ENCODE measurements at regions not wholly inside any gene's neighbourhood (a gene's known extent, or its start where the extent isn't known, plus 50 kb on each side); places are given as distances from the start of the nearest gene placed in this dataset.

DNA sequence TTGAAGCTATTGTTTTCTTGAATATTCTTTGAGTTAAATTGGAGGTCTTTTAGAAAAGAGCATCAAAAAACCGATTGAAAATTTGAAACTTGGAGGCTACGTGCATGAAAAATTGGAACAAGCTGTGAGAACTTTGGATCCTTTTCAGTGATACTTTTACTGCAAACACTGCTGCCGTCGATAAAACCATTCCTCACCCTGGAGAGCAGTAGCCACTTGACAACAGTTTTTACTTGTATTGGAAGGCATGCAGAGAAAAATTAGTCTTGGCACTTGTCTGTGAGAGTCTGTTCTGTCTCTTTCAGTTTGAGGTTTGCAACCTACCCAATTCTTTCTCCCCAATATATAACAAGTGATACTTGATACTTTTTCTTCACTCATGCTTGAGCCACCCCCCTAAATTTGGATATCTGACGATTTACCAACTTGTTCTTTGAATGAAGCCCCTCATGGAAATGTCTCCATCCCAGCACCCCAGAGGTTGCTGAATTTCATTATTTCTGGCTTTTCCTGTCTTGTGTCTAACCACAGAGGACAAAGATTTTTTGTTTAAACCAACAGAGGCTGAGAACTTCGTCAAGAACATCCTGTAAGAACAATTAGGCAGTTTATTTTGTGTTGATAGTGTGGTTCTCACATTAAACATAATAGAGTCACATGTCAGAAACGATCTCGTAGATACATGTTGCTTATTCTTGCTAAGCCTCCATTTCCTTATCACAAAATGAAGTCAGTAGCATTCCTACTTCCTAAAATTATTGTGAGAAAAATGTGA lies 307.3 kb upstream of the PLSCR5 start:
- ChIA-PET CTCF (interaction anchor here (0.6 kb wide), 1 partner anchor 94 kb away, joined by 3 read pairs; no protein-coding TSS in a partner anchor), POLR2A (ENCODE audit: unreplicated experiment) (no interaction called here)
- H3F3A ChIP-seq (ENCODE audit: low read length, unreplicated experiment), result no peaks in the 10 kb centered on the region
- no TSS peak for BruUV-seq (replicated peaks)
- H3K9ac ChIP-seq (ENCODE audit: low read length), result no peak overlapping the region
- ATAC-seq (no peak), DNase-seq (no peak)
- intact Hi-C loops (cut with micrococcal nuclease), result no loop called here
- H3K4me3 ChIP-seq (ENCODE audit: low read length), result no peak overlapping the region
- no peaks in the 10 kb centered on the region for H3K9me2 ChIP-seq (replicated peaks; ENCODE audit: low read length)
- no peak overlapping the region for H3K4me2 ChIP-seq (ENCODE audit: low read length)
- H3K4me1 ChIP-seq (ENCODE audit: insufficient read depth, low read length), result no peaks in the 10 kb centered on the region
- TF ChIP-seq EZH2 (IDR thresholded peaks at IDR 0.05; ENCODE audit: low read length, unreplicated experiment) (no peak), EZH2phosphoT487 (IDR thresholded peaks at IDR 0.05; ENCODE audit: borderline replicate concordance, low read length) (no peak), CTCF (conservative IDR thresholded peaks at IDR 0.05; ENCODE audit: low read depth, low read length) (no peak)
- no peaks in the 10 kb centered on the region for H3K79me2 ChIP-seq (ENCODE audit: low read length)
- no peaks in the 10 kb centered on the region for H3K9me3 ChIP-seq (ENCODE audit: low read length)
- no peak overlapping the region for H2AFZ ChIP-seq (ENCODE audit: low read length)
- H3K27ac ChIP-seq (ENCODE audit: low read length), result no peak overlapping the region
- H3K27me3 ChIP-seq (ENCODE audit: low read length), result peaks cover 38% of the 10 kb centered on the region
- no peaks in the 10 kb centered on the region for H4K20me1 ChIP-seq (ENCODE audit: low read length)
- H3K36me3 ChIP-seq (ENCODE audit: low read depth, low read length), result no peaks in the 10 kb centered on the region

GRCh38 chr3:146903927-146904326 lies 298.8 kb upstream of the PLSCR5 start:
- Histone ChIP-seq H3K36me3 (ENCODE audit: low read depth, low read length) (no peaks in the 10 kb centered on the region), H4K20me1 (ENCODE audit: low read length) (no peaks in the 10 kb centered on the region), H2AFZ (ENCODE audit: low read length) (no peak overlapping the region), H3K27me3 (ENCODE audit: low read length) (peaks cover 30% of the 10 kb centered on the region; the same call in 1 of the 2 replicates), H3K27ac (ENCODE audit: low read length) (no peak overlapping the region), H3K4me3 (ENCODE audit: low read length) (no peak overlapping the region), H3K79me2 (ENCODE audit: low read length) (no peaks in the 10 kb centered on the region), H3K4me2 (ENCODE audit: low read length) (no peak overlapping the region), H3K9ac (ENCODE audit: low read length) (no peak overlapping the region), H3F3A (ENCODE audit: low read length, unreplicated experiment) (no peaks in the 10 kb centered on the region), H3K4me1 (ENCODE audit: insufficient read depth, low read length) (no peaks in the 10 kb centered on the region), H3K9me2 (replicated peaks; ENCODE audit: low read length) (no peaks in the 10 kb centered on the region), H3K9me3 (ENCODE audit: low read length) (no peaks in the 10 kb centered on the region)
- intact Hi-C loops (cut with micrococcal nuclease), result no loop called here
- TF ChIP-seq EZH2 (IDR thresholded peaks at IDR 0.05; ENCODE audit: low read length, unreplicated experiment) (no peak), CTCF (conservative IDR thresholded peaks at IDR 0.05; ENCODE audit: low read depth, low read length) (no peak), EZH2phosphoT487 (IDR thresholded peaks at IDR 0.05; ENCODE audit: borderline replicate concordance, low read length) (no peak)
- no TSS peak for BruUV-seq (replicated peaks)
- DNase-seq (no peak), ATAC-seq (no peak)
- ChIA-PET CTCF (no interaction called here), POLR2A (ENCODE audit: unreplicated experiment) (no interaction called here)

DNA sequence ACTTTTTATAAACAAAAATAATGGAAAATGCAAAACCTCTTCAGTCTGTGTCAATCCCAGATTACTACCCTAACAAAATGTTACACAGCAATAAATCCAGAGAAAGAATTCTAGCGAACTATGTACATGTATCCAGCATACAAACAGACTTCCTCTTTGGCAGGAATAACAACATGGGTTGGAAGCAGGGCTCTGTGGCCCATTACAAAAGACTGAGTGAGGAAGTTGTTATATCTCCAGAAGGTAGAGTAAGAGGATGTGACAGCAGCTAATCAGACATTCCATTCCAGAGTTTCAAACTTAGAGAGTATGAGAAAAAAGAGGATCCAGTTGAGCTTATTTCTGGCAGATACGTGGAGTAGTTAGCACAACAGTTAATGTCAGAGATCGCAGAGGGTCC lies 294.0 kb upstream of the PLSCR5 start:
- Histone ChIP-seq H2AFZ (ENCODE audit: low read length) (no peak overlapping the region), H3K4me1 (ENCODE audit: insufficient read depth, low read length) (no peaks in the 10 kb centered on the region), H3K9me3 (ENCODE audit: low read length) (no peaks in the 10 kb centered on the region), H3K36me3 (ENCODE audit: low read depth, low read length) (no peaks in the 10 kb centered on the region), H3K27me3 (ENCODE audit: low read length) (peaks cover 37% of the 10 kb centered on the region), H3K9me2 (replicated peaks; ENCODE audit: low read length) (no peaks in the 10 kb centered on the region), H3K9ac (ENCODE audit: low read length) (no peak overlapping the region), H3K4me3 (ENCODE audit: low read length) (no peak overlapping the region), H3K27ac (ENCODE audit: low read length) (no peak overlapping the region), H3K79me2 (ENCODE audit: low read length) (no peaks in the 10 kb centered on the region), H4K20me1 (ENCODE audit: low read length) (no peaks in the 10 kb centered on the region), H3K4me2 (ENCODE audit: low read length) (no peak overlapping the region), H3F3A (ENCODE audit: low read length, unreplicated experiment) (no peaks in the 10 kb centered on the region)
- CTCF ChIA-PET, result no interaction called here
- DNase-seq, result no peak
- BruUV-seq (replicated peaks), result no TSS peak
- no peak for ATAC-seq
- TF ChIP-seq EZH2phosphoT487 (IDR thresholded peaks at IDR 0.05; ENCODE audit: borderline replicate concordance, low read length) (no peak), EZH2 (IDR thresholded peaks at IDR 0.05; ENCODE audit: low read length, unreplicated experiment) (no peak), CTCF (conservative IDR thresholded peaks at IDR 0.05; ENCODE audit: low read depth, low read length) (no peak)
- intact Hi-C loops (cut with micrococcal nuclease), result no loop called here
- POLR2A ChIA-PET (ENCODE audit: unreplicated experiment), result no interaction called here
